ENCODE measurements at regions not wholly inside any gene's neighbourhood (a gene's known extent, or its start where the extent isn't known, plus 50 kb on each side); places are given as distances from the start of the nearest gene placed in this dataset.
A peak's percentile ranks its signal among the peaks of the same experiment; 100 is the strongest.

DNA sequence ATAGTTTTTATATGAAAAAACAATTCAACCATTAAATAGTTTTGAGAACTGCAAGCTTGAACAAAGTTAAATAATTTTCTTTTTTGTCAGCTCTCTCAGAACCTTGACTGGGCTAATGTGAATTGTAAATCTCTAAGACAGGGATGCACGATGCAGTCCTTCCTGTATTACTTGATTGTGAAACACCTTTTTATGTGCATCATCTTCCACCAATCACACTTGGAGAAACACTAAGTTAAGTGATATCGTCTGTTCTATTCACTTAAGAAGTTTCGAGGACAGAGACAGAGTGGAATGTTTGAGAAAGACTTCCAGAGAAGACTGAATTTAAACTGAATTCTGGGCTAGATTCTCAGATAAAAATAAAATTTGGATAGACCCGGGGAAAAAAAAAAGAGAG lies 238.2 kb downstream of the MREG start:
- Histone ChIP-seq H3K4me3 (replicated peaks; ENCODE audit: insufficient read depth, low read length) (no peak overlapping the region), H3K27ac (replicated peaks) (no peak overlapping the region), H3K27me3 (ENCODE audit: insufficient read depth, poor library complexity, severe bottlenecking) (peaks cover 10% of the 10 kb centered on the region)
- TF ChIP-seq, protein P1, sequence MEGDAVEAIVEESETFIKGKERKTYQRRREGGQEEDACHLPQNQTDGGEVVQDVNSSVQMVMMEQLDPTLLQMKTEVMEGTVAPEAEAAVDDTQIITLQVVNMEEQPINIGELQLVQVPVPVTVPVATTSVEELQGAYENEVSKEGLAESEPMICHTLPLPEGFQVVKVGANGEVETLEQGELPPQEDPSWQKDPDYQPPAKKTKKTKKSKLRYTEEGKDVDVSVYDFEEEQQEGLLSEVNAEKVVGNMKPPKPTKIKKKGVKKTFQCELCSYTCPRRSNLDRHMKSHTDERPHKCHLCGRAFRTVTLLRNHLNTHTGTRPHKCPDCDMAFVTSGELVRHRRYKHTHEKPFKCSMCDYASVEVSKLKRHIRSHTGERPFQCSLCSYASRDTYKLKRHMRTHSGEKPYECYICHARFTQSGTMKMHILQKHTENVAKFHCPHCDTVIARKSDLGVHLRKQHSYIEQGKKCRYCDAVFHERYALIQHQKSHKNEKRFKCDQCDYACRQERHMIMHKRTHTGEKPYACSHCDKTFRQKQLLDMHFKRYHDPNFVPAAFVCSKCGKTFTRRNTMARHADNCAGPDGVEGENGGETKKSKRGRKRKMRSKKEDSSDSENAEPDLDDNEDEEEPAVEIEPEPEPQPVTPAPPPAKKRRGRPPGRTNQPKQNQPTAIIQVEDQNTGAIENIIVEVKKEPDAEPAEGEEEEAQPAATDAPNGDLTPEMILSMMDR (IDR thresholded peaks at IDR 0.05; ENCODE audit: insufficient read depth, low read length): no peak
- TF ChIP-seq, protein P2, sequence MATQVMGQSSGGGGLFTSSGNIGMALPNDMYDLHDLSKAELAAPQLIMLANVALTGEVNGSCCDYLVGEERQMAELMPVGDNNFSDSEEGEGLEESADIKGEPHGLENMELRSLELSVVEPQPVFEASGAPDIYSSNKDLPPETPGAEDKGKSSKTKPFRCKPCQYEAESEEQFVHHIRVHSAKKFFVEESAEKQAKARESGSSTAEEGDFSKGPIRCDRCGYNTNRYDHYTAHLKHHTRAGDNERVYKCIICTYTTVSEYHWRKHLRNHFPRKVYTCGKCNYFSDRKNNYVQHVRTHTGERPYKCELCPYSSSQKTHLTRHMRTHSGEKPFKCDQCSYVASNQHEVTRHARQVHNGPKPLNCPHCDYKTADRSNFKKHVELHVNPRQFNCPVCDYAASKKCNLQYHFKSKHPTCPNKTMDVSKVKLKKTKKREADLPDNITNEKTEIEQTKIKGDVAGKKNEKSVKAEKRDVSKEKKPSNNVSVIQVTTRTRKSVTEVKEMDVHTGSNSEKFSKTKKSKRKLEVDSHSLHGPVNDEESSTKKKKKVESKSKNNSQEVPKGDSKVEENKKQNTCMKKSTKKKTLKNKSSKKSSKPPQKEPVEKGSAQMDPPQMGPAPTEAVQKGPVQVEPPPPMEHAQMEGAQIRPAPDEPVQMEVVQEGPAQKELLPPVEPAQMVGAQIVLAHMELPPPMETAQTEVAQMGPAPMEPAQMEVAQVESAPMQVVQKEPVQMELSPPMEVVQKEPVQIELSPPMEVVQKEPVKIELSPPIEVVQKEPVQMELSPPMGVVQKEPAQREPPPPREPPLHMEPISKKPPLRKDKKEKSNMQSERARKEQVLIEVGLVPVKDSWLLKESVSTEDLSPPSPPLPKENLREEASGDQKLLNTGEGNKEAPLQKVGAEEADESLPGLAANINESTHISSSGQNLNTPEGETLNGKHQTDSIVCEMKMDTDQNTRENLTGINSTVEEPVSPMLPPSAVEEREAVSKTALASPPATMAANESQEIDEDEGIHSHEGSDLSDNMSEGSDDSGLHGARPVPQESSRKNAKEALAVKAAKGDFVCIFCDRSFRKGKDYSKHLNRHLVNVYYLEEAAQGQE (IDR thresholded peaks at IDR 0.05; ENCODE audit: insufficient replicate concordance, low read depth): no peak
- no peak for TF ChIP-seq GABPA (IDR thresholded peaks at IDR 0.05; ENCODE audit: low read depth)
- TF ChIP-seq SPI1 (IDR thresholded peaks at IDR 0.05; ENCODE audit: borderline replicate concordance, low read depth): no peak
- no peak for DNase-seq (ENCODE audit: low read depth in 1 of 2, low spot score in 1 of 2)

DNA sequence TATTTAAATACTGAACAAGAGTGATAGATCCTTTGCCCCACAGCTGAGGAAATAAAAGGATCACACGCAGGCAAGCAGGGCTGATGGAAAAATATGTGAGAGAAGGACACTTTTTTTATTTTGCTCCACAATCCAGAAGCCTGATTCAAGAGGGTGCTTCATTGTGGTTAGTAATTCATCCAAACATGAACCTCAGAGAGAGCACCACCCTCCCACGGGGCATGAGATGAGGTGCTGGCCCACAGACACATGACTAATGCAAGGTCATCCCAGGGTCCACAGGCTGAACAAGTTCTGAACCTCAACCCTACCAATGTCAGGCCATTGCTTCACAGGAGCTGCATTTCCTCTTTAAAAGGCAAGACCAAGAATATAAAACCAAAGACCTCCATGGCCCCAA lies 239.6 kb downstream of the MREG start:
- DNase-seq (ENCODE audit: low read depth in 1 of 2, low spot score in 1 of 2): peak in 1 of 2 experiments; percentile 18
- H3K27ac ChIP-seq (replicated peaks): no peak overlapping the region
- H3K4me3 ChIP-seq (replicated peaks; ENCODE audit: insufficient read depth, low read length): no peak overlapping the region
- no peak for TF ChIP-seq GABPA (IDR thresholded peaks at IDR 0.05; ENCODE audit: low read depth)
- TF ChIP-seq, protein P1 (IDR thresholded peaks at IDR 0.05; ENCODE audit: insufficient read depth, low read length): no peak
- no peak for TF ChIP-seq POLR2AphosphoS5 (IDR thresholded peaks at IDR 0.05; ENCODE audit: low read depth)
- TF ChIP-seq, protein P2 (IDR thresholded peaks at IDR 0.05; ENCODE audit: insufficient replicate concordance, low read depth): no peak
- no peak for TF ChIP-seq SPI1 (IDR thresholded peaks at IDR 0.05; ENCODE audit: borderline replicate concordance, low read depth)
- H3K27me3 ChIP-seq (ENCODE audit: insufficient read depth, poor library complexity, severe bottlenecking): peaks cover 10% of the 10 kb centered on the region

DNA sequence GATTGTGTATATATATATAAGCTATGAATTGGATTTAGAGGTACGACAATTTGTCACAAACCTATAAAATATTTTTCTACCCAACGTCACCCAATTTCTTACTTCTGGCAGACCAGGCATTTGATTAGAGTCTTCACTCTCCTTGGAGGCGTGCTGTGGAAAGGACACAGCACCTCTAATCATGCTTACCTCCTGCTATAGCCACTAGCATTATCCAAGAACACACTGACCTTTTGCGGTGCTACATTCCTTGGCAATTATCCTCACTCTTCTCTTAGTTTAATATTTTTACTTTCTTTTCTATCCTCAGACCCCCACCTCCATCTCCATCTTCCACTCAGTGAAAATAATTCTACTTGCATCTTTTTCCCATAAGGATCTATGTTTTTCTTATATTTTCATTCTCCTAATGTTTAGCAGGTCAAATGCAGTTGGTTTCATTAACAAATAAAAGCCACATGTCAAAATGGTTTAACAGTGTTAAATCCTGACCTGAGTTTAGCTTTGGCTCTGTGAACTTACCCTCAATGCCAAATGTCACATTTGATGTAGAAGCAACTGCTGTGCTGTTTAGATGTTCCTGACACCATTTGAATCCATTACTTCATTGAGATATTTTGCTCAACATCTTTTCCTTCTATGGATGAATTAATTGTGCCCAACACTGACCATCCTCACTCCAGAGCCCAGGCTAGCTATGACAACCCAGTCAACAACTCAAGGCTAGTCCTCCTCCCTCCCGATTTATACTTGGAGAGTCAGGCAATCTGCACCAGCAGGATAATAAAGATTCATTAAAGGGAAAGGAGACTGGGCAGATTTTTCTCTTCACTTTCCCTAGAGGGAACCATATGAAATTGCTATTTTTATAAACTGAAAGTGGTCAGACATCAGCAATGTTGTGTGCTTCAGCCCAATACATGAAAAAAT lies 240.5 kb downstream of the MREG start:
- DNase-seq (ENCODE audit: low read depth in 1 of 2, low spot score in 1 of 2): no peak
- TF ChIP-seq GABPA (IDR thresholded peaks at IDR 0.05; ENCODE audit: low read depth) (no peak), SPI1 (IDR thresholded peaks at IDR 0.05; ENCODE audit: borderline replicate concordance, low read depth) (no peak), POLR2AphosphoS5 (IDR thresholded peaks at IDR 0.05; ENCODE audit: low read depth) (no peak)
- TF ChIP-seq, protein P1 (IDR thresholded peaks at IDR 0.05; ENCODE audit: insufficient read depth, low read length): no peak
- TF ChIP-seq, protein P2 (IDR thresholded peaks at IDR 0.05; ENCODE audit: insufficient replicate concordance, low read depth): no peak
- Histone ChIP-seq H3K4me3 (replicated peaks; ENCODE audit: insufficient read depth, low read length) (no peak overlapping the region), H3K27ac (replicated peaks) (no peak overlapping the region), H3K27me3 (ENCODE audit: insufficient read depth, poor library complexity, severe bottlenecking) (peaks cover 10% of the 10 kb centered on the region)

All from HL-60 (cell line).